SKM-1 (cell line): ENCODE measurements at regions not wholly inside any gene's neighbourhood (a gene's known extent, or its start where the extent isn't known, plus 50 kb on each side); places are given as distances from the start of the nearest gene placed in this dataset.

Source experiments
- DNase-seq: peaks from one replicate; lab custom pipeline; 2025; ENCODE audit not compliant: unreplicated experiment; lab: John Stamatoyannopoulos, UW

DNA sequence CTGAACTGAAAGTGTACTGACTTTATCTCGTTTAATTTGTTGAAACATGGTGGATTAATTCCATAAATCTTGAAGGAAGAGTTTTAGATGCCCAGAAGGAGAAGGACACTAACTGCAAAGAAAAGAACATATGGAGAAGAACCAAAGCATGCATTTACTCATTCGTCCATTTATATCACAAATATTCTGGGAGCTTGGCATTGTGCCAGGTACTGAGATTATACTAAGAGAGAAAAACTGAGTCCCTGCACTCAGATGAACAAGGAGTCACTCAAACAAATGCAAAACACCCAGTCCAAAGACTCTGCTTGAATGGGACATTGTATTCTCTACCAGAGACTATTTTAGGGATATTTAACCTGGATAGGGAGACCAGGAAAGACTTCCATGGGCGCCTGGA, 588.0 kb upstream of the MGMT start:
- DNase-seq: no peak

- DNase-seq: no peak
Measured at GRCh38 chr10:128879441-128880140, 587.5 kb upstream of the MGMT start.

GRCh38 chr10:128880159-128880725, 586.8 kb upstream of the MGMT start:
- DNase-seq: no peak

- no peak for DNase-seq
Measured at GRCh38 chr10:128881086-128881485, 586.0 kb upstream of the MGMT start.

GRCh38 chr10:128883231-128884032, 583.6 kb upstream of the MGMT start:
- no peak for DNase-seq

DNA sequence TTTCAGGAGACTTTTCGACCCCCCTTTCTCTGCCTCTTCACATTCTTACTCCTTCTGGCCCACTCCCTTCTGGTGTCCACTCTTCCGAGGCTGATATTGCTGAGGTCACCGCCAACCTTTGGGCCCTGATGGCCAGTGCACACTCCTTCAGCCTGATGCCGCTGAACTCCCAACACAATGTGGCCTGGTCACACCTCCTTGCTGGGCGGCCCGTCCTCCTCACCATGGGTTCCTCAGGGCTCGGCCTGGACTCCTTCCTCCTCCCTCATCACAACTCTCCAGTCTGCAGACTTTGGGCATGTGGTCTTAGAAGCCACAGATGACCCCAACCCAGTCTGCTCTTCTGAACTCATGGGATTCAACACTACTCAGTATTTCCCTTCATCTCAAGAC, 583.0 kb upstream of the MGMT start:
- no peak for DNase-seq

DNA sequence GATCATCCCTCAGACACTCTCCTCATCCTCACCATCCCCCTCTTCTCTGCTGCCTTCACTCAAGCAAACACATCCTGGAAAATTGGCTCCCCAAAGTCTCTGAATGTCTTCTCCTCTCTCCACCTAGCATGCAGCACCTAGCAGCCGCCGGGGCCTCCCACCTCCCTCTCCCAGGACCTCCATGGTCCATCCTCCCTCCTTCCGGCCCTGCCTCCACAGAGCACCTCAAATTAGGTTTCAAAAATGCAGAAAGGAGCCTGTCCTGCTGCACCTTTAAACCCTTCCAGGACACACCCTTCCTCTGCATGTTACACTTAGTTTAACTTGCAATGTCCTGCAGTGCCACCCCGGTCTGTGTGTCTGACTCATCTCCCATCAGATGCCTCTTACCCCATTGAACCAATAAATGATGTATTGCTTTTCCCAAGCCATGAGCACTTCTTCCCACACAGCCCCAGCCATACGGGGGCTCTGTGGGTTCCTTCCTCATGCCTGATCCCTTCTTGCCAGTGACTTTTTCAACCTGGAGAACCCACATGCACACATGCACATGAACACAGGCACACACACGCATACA, 582.5 kb upstream of the MGMT start:
- DNase-seq: no peak

- no peak for DNase-seq
Measured at GRCh38 chr10:128885573-128886555, 581.2 kb upstream of the MGMT start.

GRCh38 chr10:128887856-128888255, 579.2 kb upstream of the MGMT start:
- no peak for DNase-seq

DNA sequence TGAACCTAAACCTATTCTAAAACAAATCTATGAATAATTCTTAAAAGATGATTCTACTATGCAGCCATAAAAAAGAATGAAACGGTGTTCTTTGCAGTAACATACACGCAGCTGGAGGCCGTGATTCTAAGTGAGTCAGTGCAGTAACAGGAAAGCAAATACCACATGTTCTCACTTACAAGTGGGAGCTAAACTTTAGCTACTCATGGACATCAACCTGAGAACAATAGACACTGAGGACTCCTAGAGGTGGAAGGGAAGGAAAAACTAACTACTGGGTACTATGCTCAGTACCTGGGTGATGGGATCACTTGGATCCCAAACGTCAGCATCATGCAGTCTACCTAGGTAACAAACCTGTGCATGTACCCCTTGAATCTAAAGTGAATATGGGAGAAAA, 575.0 kb upstream of the MGMT start:
- no peak for DNase-seq

GRCh38 chr10:128894641-128895040, 572.4 kb upstream of the MGMT start:
- no peak for DNase-seq

GRCh38 chr10:128895473-128895872, 571.6 kb upstream of the MGMT start:
- no peak for DNase-seq

- no peak for DNase-seq
Measured at GRCh38 chr10:128896116-128896795, 570.8 kb upstream of the MGMT start.

- DNase-seq: no peak
Measured at GRCh38 chr10:128896963-128897362, 570.1 kb upstream of the MGMT start.

GRCh38 chr10:128897401-128898129, 569.5 kb upstream of the MGMT start:
- DNase-seq: no peak

- no peak for DNase-seq
Measured at GRCh38 chr10:128898133-128898915, 568.7 kb upstream of the MGMT start.

DNA sequence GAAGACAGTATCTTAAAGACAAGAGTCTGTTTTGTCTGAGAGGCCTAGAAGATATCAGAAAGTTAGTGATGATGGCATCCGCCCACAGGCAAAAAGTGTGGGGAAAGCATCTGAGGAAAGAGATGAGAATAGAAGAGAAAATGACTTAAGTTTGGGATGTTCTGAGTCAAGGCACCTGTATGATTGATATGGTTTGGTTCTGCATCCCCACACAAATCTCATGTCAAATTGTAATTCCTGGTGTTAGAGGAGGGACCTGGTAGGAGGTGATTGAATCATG, 568.2 kb upstream of the MGMT start:
- no peak for DNase-seq

DNA sequence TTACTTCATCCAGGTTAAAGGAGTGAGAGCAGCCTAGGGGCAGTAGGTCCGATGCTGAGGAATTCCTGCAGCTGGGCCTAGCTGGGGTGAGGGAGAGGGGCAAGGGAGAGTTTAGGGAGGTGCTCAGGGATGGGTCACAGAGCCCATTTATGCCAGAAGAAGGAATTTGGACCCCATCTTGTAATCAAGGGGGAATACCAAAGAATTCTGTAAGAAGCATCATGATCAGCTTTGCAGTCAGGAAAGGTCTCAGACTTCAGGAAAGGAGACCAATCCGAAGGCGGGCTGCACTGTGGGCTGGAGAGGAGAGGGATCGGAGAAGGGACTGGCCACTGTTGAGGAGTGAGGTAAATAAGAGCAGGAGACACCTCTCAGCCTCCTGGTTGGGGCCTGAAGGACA, 566.6 kb upstream of the MGMT start:
- DNase-seq: no peak

- DNase-seq: no peak
Measured at GRCh38 chr10:128901236-128901635, 565.8 kb upstream of the MGMT start.
